GM18502 (cell line): ENCODE measurements at regions not wholly inside any gene's neighbourhood (a gene's known extent, or its start where the extent isn't known, plus 50 kb on each side); places are given as distances from the start of the nearest gene placed in this dataset.

Experiments used
- ATAC-seq: cut with Tn5 transposase; IDR thresholded peaks from one replicate; pipeline ENCODE4 v1.9.1; 2021; ENCODE audit warnings: mild to moderate bottlenecking; ENCODE audit not compliant: unreplicated experiment, poor library complexity

GRCh38 chr1:221063651-221064050 lies 184.4 kb downstream of the HLX start:
- no peak for ATAC-seq

DNA sequence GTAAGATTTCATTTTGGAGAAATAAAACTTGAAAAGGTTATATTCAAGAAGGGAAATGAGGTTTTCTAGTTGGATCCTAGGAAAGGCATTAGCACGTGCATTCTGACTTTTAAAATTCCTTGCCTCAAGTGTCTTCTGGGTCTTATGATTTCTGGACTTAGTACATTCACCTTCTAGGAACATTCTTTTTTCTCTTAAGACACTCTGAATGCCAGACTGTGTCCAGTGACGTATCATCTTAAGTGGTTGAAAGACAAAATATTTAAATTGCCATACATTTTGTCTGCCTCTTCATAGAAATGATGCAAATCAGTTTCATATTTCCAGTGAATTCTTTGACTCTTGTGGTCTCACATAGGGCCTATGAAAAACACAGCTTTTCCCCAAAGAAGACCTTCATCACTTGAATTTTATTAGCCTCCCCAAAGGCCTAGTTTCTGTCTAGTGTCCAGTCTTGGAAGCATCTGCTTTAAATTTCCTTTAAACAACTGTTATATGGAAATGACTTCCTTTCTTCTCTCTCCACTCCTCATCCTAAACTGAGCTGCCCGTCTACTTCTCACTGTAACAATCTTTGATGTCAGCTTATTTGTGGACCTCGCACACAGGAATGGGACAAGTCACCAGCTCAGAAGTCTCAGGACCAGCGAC lies 187.2 kb downstream of the HLX start:
- ATAC-seq, result no peak

- ATAC-seq, result no peak
Observed at GRCh38 chr1:221067721-221068120, 188.5 kb downstream of the HLX start.

DNA sequence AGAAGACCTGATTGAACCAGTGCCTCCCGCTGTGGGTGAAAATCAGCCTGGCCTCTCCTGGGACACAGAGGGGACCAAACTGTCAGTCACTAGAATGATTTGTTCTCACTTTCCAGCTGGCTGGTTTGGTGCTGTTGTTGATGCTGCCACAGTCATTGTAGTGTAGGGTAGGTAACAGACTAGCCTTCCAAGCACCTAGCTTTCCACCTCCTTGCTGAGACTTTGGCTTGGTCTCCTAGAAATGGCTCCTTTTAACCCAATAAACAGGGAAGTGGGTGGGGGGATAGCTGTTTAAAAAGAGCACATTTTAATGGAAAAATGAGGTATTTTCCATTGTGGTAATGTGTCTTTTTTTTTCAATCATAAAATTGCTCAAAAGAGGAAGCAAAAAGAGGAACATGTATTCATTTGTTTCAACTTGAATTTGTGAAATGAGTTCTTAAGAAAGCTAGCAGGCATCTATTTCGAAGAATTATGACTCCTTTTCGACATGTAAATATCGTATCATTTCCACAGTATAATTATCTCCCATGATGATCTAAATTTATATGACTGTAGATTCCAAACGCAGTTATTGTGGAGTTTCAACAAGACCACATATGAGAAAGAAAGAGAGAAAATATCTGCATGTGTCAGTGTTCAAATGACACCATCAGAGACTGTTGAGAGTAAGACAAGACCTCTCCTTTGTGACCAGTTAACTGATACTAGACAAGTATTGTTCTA lies 190.1 kb downstream of the HLX start:
- ATAC-seq, result peak; percentile 85

GRCh38 chr1:221069986-221070385 lies 190.7 kb downstream of the HLX start:
- ATAC-seq, result no peak

- ATAC-seq, result no peak
Observed at GRCh38 chr1:221071777-221072176, 192.5 kb downstream of the HLX start.

DNA sequence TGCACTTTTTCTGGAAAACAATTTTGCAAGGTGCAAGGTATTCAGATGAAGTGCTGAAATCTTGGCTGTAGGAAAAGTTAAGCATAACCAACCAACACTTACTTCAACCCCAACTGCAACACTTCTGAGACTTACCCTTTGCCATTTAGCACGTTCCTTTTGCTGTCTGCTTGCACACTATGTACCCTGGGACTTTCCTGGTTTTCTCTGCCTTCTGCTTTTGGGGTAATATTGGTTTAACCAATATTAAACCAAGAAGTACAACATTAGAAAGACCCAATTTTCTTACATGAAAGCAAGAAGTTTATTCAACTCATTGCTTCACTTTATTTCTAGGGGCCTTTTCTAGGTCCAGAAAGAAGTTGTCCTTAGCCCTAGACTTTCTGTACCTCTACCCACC lies 193.0 kb downstream of the HLX start:
- no peak for ATAC-seq

DNA sequence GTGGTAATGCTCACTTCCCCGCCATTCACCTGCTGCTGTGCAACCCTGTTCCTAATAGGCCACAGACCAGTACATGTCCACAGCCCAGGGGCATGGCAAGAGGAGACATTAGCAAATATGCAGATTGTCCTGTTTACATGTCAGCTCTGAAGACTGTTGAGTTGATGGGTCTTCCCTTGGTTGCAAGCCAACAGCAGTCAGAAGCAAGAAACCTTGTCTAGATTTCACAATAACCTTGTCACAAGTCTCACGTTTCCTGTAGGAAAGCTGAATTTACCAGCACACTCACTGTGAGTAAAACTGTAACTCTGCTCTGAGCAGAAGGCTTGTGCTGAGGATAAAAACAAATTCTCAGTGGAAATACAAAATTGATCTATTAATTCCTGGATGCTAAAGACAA lies 195.1 kb downstream of the HLX start:
- no peak for ATAC-seq

DNA sequence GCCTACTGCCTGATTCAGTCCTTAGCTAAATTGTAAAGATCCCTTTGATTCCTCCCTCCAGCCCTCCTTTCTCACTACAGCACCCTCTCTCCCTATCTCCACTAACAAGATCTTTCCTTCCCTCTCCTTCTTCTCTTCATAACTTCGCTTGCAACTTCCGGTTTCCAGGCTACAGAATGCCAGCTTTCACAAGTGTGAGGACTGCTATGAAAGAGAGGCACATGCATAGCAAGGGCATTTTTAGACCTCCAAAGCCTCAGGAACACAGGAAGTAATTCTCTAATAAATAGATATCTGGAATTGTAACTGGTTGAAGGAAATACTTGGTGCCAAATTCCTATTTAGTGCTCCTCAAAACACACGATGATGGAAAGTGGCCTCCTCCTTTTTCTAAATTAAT lies 196.7 kb downstream of the HLX start:
- no peak for ATAC-seq

GRCh38 chr1:221076391-221076811 lies 197.2 kb downstream of the HLX start:
- ATAC-seq, result no peak

GRCh38 chr1:221078260-221078965 lies 199.2 kb downstream of the HLX start:
- ATAC-seq, result no peak

- no peak for ATAC-seq
Observed at GRCh38 chr1:221083902-221084301, 204.7 kb downstream of the HLX start.

GRCh38 chr1:221084681-221085080 lies 205.4 kb downstream of the HLX start:
- no peak for ATAC-seq

DNA sequence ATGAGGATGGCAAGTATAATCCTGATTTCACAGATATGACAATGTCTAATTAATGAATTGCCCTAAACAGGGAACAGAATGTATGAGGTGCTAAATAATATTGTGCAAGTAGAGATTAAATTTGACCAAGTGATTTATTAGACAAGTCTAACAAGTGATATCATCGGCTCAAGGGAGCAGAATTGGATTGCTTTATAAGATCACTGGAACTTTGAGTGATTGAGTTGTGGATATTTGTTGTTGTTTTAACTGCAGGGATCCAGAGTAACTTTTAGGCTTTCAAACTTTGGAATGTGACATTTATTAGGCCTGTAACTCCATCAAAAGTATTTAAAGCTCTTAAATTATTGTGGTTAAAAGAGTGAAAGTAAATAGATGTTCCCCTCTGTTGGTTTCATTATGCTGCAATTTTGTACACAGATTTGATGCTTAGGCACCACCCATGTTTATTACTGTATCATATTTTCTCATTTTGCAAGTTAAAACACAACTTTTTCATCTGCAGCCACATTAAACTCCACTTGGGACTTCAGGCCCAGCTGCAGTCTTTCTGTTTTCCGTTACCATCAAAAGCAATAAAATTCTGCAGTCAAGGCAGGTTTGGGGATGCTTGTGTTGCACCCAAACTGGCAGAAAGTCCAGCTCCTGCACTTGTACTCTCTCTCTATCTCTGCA lies 206.6 kb downstream of the HLX start:
- ATAC-seq, result no peak

GRCh38 chr1:221087919-221088318 lies 208.7 kb downstream of the HLX start:
- ATAC-seq, result no peak

DNA sequence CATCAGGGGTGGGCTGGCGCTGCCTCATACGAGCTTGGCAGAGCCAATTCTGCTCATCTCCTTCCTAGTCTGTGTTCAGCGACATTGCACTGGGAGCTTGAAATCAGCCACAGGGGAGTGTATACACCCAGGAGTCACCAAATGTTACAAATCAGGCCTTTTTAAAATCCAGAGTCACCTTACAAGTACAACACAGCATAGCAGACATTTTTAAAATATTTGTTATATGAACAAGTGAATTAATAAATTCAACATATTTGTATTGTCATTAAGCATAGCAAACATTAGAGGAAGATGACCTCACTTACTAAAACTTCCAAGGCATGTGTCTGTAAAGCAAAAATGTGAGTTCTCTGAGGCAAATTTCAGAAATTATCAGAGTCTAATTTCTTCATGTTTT lies 210.0 kb downstream of the HLX start:
- no peak for ATAC-seq

DNA sequence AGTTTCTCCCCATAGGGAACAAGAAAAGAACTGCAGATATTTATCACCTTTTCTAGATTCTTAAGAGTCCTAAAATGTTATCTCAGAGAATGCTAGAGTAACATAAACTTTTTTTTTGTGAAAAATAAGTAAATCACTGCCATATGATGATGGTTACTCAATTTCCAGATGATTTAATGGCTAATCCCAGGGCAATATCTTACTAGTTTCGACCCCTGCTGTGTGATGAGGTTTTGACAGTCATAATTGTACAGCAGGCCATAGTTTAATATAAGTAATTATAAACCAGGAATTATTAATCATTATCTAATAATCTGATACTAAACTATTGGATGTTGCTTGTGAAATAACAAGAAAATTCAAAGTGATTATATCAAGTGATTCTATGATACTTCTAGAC lies 210.6 kb downstream of the HLX start:
- no peak for ATAC-seq

DNA sequence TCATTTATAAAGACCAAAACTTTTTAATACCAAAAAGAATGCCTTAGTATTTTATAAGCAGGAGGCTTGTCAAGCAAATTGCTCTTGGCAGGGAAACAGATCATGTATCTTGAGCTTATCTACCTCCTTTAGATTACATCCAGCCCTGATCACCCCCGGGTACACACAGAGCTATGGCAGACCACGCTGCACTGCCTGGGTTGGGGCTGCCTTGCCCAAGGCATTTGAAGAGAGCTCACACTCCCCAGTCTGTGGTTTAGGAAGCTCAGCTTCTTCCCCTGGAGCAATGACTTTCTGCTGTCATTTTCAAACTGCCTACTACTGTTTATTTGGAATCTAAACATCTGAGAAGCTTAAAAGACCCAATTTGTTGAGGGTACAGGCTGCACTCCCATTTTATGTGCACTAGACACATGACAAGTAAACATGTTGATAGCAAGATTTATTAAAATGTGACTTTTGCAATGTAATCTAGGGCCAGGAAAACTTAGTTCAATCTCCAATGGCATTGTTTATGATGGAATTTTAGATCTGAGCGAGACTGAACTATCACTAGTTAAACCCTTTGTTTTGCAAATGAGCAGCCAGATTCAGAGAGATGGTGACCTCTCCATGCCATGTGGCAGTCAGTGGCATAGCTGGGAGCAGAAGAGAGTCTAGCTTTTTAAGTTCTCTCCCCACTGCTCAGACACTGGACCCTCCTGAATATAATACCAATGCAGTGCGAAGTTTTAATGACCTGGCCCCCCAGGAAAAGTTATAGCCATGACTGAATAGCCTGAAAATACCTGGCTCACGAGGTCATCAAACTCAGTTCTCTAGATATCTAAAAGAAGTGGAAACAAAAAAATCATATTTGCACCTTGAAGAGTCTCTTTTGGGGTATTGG lies 214.9 kb downstream of the HLX start:
- ATAC-seq, result no peak

- ATAC-seq, result no peak
Observed at GRCh38 chr1:221097479-221098281, 218.4 kb downstream of the HLX start.
